Immature natural killer cell (primary cell): ENCODE measurements at regions not wholly inside any gene's neighbourhood (a gene's known extent, or its start where the extent isn't known, plus 50 kb on each side); places are given as distances from the start of the nearest gene placed in this dataset.
"Not testable (repeated sequence)": the region's sequence is repeated elsewhere in the genome, so short reads cannot be mapped to it uniquely, and the experiment has no call there.

Experiments used
- DNase-seq, 3 donors: peaks; one replicate each; pipeline ENCODE4 v3.0.0; 2022; ENCODE audit warnings: mixed read lengths in 1 of 3
- H3K27ac Mint-ChIP-seq, 6 donors: one replicate each; pipeline ENCODE4 v1.8.0; 2020; ENCODE audit warnings: mixed read lengths in 6 of 6, mild to moderate bottlenecking in 5 of 6, inconsistent platforms in 4 of 6, moderate library complexity in 3 of 6
- H3K27me3 Mint-ChIP-seq, 3 donors: one replicate each; pipeline ENCODE4 v1.8.0; 2020 to 2021; ENCODE audit warnings: low read depth in 3 of 3, mild to moderate bottlenecking in 3 of 3, mixed read lengths in 3 of 3, moderate library complexity in 3 of 3, inconsistent platforms in 1 of 3
- H3K36me3 Mint-ChIP-seq, 3 donors: one replicate each; pipeline ENCODE4 v1.8.0; 2020; ENCODE audit warnings: mixed read lengths in 3 of 3, inconsistent platforms in 2 of 3, mild to moderate bottlenecking in 2 of 3
- H3K4me1 Mint-ChIP-seq, 2 donors: one replicate each; pipeline ENCODE4 v1.8.0; 2020; ENCODE audit warnings: inconsistent platforms in 2 of 2, mild to moderate bottlenecking in 2 of 2, mixed read lengths in 2 of 2, moderate library complexity in 1 of 2
- H3K4me3 Mint-ChIP-seq, 5 donors: one replicate each; pipeline ENCODE4 v1.8.0; 2020; ENCODE audit warnings: mild to moderate bottlenecking in 5 of 5, mixed read lengths in 5 of 5, inconsistent platforms in 3 of 5, moderate library complexity in 3 of 5
- H3K9me3 Mint-ChIP-seq, 6 donors: one replicate each; pipeline ENCODE4 v1.8.0; 2020; ENCODE audit warnings: mild to moderate bottlenecking in 6 of 6, mixed read lengths in 6 of 6, inconsistent platforms in 4 of 6, moderate library complexity in 3 of 6

DNA sequence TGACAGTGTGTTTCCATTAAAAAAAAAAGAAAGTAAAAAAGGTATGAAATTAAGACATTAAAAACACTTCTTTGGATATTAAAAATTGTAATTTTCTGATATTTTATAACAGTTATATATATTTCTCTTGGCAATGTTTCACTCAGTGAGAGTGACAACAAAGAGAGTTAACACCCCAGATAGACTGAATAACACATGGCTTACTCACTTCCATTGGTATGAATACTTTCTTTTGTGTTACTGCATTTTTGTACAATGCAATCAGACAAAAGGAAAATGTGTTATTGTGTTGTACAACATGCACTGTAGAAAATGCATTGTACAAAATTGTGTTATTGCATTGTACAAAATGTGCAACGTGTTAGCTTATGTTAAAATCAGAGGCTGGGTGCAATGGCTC, 676.6 kb upstream of the AMELY start:
- not testable (repeated sequence) for H3K36me3 Mint-ChIP-seq, H3K27me3 Mint-ChIP-seq, DNase-seq, H3K9me3 Mint-ChIP-seq, H3K4me3 Mint-ChIP-seq, H3K27ac Mint-ChIP-seq, H3K4me1 Mint-ChIP-seq

DNA sequence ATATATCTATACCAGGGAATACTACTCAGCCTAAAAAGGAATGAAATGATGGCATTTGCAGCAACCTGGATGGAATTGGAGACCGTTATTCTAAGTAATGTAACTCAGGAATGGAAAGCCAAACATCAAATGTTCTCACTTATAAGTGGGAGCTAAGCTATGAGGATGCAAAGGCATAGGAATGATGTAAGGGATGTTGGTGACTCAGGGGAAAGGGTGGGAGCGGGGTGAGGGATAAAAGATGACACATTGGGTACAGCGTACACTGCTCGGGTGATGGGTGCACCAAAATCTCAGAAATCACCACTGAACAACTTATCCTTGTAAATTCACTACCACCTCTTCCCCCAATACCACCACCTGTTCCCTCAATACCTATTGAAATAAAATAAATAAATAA, 651.0 kb upstream of the AMELY start:
- DNase-seq, result no peak
- Mint-ChIP-seq H3K4me3 (no peak overlapping the region), H3K36me3 (no peaks in the 10 kb centered on the region), H3K27ac (no peak overlapping the region), H3K9me3 (no peaks in the 10 kb centered on the region), H3K4me1 (no peaks in the 10 kb centered on the region), H3K27me3 (no peaks in the 10 kb centered on the region)

DNA sequence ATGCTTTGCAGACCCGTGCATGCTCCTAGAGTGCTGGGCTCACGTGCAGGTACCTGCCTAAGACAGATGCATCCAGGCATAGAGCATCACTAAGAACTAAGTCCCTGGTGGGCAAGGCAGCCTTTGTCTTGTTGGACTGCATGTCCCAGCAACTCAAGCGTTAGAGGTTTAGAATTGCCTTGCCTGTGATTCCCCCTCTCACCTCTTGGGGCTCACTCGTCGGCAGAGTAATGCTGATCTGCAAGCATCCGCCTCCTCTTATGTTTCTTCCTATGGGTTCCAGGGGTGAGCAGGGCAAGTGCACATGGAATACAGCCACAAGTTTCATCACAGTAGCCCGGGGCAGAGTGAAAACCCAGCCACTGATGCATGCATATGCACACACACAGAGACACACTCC, 646.1 kb upstream of the AMELY start:
- peaks cover 0 to 2% (median 0%) of the 10 kb centered on the region in 3 donors for H3K27me3 Mint-ChIP-seq
- no peaks in the 10 kb centered on the region for H3K36me3 Mint-ChIP-seq
- no peak overlapping the region for H3K4me3 Mint-ChIP-seq
- no peak for DNase-seq
- H3K27ac Mint-ChIP-seq, result no peak overlapping the region
- no peaks in the 10 kb centered on the region for H3K4me1 Mint-ChIP-seq
- H3K9me3 Mint-ChIP-seq, result no peaks in the 10 kb centered on the region

DNA sequence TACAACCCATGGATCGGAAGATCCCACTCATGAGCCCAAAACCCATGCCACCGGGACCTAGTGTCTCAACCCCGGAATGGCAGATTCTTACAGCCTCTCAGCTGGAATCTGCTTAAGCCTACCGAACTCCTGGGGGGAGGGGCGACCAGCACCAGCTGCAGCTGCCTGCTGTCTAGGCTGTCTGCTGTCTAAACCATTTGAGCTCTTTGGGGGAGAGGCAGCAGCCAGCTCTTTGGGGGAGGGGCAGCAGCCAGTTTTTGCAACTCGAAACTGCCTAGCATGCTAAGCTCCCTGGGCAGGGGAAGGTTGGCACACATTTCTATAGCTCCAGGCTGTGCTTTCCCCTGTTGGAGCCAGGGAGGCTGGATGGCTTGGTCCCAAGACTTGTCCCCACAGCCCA, 643.5 kb upstream of the AMELY start:
- Mint-ChIP-seq H3K27ac (no peak overlapping the region), H3K9me3 (no peaks in the 10 kb centered on the region), H3K4me1 (no peaks in the 10 kb centered on the region), H3K36me3 (no peaks in the 10 kb centered on the region), H3K4me3 (no peak overlapping the region), H3K27me3 (peaks cover 0 to 4% (median 0%) of the 10 kb centered on the region in 3 donors)
- no peak for DNase-seq

DNA sequence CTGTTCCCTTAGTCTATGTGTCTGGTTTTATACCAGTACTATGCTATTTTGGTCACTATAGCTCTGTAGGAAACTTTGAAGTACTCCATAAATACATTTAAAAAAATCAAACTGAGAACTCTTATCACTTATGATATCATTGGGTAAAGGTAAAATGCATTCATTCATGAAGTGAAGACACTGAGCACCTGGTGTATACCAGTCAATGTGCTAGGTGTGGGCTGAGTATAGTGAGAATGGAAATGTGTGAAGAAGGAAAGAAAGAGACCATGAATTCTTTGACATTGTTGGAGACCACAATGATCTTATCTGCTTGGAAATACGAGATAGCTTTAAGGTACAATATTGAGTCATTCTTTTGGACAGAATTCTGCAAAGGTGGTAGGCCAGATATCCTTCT, 633.5 kb upstream of the AMELY start:
- Mint-ChIP-seq H3K27me3 (peaks cover 0 to 1% (median 0%) of the 10 kb centered on the region in 3 donors), H3K9me3 (no peaks in the 10 kb centered on the region), H3K4me3 (no peak overlapping the region), H3K27ac (no peak overlapping the region), H3K4me1 (no peaks in the 10 kb centered on the region), H3K36me3 (no peaks in the 10 kb centered on the region)
- DNase-seq, result no peak

DNA sequence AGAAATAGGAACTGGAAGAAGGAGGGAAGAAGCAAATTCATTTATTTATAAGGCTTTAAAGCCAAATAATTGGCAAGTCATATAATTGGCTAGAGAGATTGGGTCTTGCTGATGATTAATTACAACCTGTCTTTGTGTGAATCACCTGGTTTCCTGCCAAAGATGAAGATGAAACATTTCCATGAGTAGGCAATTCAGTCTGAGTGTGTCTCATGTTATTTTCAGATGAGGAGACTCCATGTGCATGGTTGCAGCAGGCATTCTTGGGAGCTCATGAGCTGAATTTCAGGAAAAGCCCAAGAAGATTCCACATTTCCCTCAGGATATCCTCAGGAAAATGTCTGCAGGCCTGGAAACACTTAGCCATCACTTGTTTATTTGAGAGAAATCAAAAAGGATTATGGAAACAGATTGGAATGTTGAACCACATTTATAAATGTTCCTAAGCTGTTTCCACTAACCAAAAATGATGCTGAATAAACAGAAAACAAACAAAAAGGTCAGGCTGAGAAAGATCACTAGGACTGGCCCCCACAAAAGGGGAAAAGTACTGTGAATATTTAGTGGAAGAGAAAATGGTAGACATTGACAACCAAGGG, 632.7 kb upstream of the AMELY start:
- no peak overlapping the region for H3K4me3 Mint-ChIP-seq
- DNase-seq, result no peak
- H3K9me3 Mint-ChIP-seq, result no peaks in the 10 kb centered on the region
- no peaks in the 10 kb centered on the region for H3K36me3 Mint-ChIP-seq
- no peak overlapping the region for H3K27ac Mint-ChIP-seq
- H3K27me3 Mint-ChIP-seq, result peaks cover 0 to 1% (median 0%) of the 10 kb centered on the region in 3 donors
- no peaks in the 10 kb centered on the region for H3K4me1 Mint-ChIP-seq

DNA sequence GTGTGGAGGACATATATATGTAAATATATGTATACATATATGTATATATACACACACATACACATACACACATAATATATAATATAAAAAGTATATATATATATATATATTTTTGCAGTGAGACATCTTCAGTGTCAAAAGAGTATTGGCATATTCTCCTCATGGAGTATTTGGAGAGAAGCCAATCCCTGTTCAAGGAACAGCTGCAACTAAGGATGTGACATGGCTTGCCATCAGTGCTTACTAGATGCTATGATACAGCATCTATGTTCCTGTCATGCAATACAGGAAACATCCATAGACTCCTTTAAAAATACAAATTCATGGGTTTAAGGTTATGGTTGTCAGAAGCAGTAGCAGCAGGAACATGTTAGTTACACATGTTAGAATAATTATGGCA, 632.0 kb upstream of the AMELY start:
- H3K27ac Mint-ChIP-seq, result no peak overlapping the region
- H3K4me1 Mint-ChIP-seq, result no peaks in the 10 kb centered on the region
- no peak overlapping the region for H3K4me3 Mint-ChIP-seq
- no peaks in the 10 kb centered on the region for H3K36me3 Mint-ChIP-seq
- H3K9me3 Mint-ChIP-seq, result no peaks in the 10 kb centered on the region
- H3K27me3 Mint-ChIP-seq, result peaks cover 0 to 1% (median 0%) of the 10 kb centered on the region in 3 donors
- no peak for DNase-seq

DNA sequence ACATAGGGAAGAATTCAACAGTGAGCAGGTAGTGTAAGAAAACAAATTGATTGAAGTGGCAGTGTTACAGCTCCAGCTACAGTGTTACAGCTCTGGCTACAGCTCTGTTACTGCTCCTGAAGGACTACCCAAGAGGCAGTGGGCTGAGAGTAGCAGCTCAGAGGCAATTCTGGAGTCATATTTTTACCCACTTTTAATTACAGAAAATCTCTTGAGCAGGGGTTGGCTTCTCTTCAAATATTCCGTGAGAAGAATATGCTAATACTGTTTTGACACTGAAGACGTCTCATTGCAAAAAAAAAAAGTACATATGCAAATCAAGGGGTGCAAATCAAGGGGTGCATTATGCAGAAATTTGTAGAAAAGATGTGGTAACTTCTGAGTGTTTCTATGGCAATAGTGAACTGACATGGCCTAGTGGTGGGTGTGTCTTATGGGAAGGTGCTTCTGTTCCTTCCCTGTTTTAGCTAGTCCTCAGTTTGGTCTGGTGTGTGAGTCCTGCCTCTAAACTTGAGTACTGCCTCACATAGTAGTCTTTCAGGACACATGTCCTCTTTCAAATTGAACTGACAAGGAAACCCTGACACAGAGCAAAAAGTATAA, 630.8 kb upstream of the AMELY start:
- DNase-seq, result no peak
- no peak overlapping the region for H3K27ac Mint-ChIP-seq

DNA sequence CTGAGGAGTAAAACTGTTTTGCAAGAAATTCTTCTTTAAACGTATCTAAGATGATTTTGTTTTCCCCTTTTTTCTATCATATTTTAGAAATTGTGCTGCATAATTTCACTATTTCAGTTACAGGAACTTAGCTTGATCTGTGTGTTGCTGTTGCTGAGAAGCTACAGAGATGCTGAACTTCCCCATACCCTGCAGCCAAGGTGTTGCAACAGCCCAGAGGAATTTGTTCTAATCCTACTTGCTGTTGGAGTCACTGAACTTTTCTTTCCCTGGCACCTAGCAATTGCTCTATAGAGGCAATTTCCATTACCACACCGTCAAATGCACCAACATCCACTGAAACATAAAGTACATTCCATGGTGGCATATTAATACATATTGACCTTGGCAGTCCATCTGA, 617.8 kb upstream of the AMELY start:
- Mint-ChIP-seq H3K4me3 (no peak overlapping the region), H3K27me3 (peaks cover 0 to 2% (median 0%) of the 10 kb centered on the region in 3 donors), H3K36me3 (no peaks in the 10 kb centered on the region), H3K9me3 (no peaks in the 10 kb centered on the region), H3K27ac (no peak overlapping the region), H3K4me1 (no peaks in the 10 kb centered on the region)
- DNase-seq, result no peak

More for the DNA sequence above, 630.8 kb upstream of the AMELY start:
- H3K27me3 Mint-ChIP-seq, result peaks cover 0 to 1% (median 0%) of the 10 kb centered on the region in 3 donors
- H3K4me3 Mint-ChIP-seq, result no peak overlapping the region
- H3K4me1 Mint-ChIP-seq, result no peaks in the 10 kb centered on the region
- H3K9me3 Mint-ChIP-seq, result no peaks in the 10 kb centered on the region
- no peaks in the 10 kb centered on the region for H3K36me3 Mint-ChIP-seq

DNA sequence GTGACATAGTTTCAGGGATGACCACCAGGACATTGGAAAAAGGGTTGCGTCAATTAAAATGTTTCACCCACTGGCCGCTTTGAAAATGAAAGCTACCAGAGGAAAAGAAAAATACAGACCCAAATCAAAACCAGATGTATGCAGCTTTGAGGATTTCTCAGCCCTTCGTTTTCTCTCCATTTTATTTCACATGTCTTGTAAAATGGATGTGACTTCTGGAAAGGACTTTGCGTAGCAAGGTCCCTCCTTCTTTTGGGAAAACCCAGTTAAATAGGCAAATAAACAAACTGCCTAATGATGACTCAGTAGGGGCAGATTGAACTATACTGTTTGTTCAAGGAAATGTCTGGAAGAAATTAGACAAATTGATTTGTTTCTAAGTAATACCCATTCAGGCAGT, 616.0 kb upstream of the AMELY start:
- not testable (repeated sequence) for H3K9me3 Mint-ChIP-seq, H3K4me3 Mint-ChIP-seq, H3K36me3 Mint-ChIP-seq, H3K27ac Mint-ChIP-seq, DNase-seq, H3K27me3 Mint-ChIP-seq, H3K4me1 Mint-ChIP-seq

DNA sequence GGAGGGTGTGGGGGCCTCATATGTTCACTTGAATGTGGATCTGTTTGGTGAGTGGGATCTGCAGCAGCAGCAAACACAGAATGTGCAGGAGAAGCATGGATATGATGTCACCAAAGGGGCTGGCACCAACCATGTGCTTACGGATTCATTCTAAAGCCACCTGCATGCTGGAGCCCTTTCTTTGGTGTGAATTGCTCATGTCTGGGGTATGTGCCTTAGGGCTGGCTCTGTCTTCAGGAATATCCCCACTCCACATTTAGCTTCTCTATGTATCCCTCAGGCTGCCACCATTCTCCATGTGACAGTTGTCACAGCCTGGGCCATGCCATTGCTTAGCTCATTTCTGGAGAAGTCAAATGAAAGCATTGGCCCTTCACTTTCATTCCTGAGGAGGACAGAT, 606.8 kb upstream of the AMELY start:
- Mint-ChIP-seq H3K36me3 (no peaks in the 10 kb centered on the region), H3K4me1 (no peaks in the 10 kb centered on the region), H3K4me3 (no peak overlapping the region), H3K9me3 (no peaks in the 10 kb centered on the region), H3K27me3 (peaks cover 0 to 1% (median 0%) of the 10 kb centered on the region in 3 donors), H3K27ac (no peak overlapping the region)
- no peak for DNase-seq

DNA sequence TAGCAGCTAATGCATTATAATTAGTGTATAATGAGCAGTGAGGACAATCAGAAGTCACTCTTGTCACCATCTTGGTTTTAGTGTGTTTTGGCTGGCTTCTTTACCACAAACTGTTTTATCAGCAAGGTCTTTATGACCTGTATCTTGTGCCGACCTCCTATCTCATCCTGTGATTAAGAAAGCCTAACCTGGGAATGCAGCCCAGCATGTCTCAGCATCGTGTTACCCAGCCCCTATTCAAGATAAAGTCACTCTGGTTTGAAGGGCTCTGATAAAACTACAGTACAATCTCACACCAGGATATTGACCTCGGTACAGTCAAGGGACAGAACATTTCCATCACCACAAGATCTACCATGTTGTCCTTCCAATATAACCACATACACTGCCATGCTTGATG, 604.7 kb upstream of the AMELY start:
- Mint-ChIP-seq H3K9me3 (peaks cover 0 to 3% (median 0%) of the 10 kb centered on the region in 6 donors), H3K27me3 (no peaks in the 10 kb centered on the region), H3K4me3 (no peak overlapping the region), H3K4me1 (no peaks in the 10 kb centered on the region), H3K36me3 (no peaks in the 10 kb centered on the region), H3K27ac (no peak overlapping the region)
- no peak for DNase-seq

DNA sequence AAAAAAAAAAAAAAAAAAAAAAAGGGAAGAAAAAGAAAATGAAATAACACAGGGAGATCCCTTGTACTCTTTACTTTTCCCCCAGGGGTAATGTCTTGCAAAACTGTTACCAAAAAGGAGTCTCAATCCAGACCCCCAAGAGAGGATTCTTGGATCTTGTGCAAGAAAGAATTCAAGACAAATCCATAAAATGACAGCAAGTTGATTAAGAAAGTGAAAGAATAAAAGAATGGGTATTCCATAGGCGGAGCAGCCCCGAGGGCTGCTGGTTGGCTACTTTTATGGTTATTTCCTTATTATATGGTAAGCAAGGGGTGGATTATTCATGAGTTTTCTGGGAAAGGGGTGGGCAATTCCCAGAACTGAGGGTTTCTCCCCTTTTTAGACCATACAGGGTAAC, 604.3 kb upstream of the AMELY start:
- Mint-ChIP-seq H3K27me3 (no peaks in the 10 kb centered on the region), H3K36me3 (no peaks in the 10 kb centered on the region), H3K4me1 (no peaks in the 10 kb centered on the region), H3K9me3 (peaks cover 0 to 3% (median 0%) of the 10 kb centered on the region in 6 donors), H3K27ac (no peak overlapping the region), H3K4me3 (no peak overlapping the region)
- DNase-seq, result no peak

DNA sequence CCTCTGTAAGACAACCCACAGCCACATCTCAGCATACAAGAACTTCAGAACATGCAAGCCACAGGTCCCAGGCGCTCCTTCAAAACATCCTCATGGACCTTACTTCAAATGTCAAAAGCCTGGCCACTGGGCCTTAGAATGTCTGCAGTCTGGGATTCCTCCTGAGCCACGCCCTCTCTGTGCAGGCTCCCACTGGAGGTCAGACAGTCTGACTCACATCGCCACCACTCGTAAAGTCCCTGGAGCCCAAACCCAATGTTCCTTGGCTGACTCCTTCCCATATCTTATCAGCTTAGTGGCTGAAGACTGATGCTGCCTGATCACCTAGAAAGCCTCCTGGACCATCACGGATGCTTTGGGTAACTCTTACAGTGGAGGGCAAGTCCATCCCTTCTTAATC, 591.3 kb upstream of the AMELY start:
- peaks cover 0 to 11% (median 0%) of the 10 kb centered on the region in 3 donors for H3K36me3 Mint-ChIP-seq
- H3K27me3 Mint-ChIP-seq, result peaks cover 0 to 3% (median 0%) of the 10 kb centered on the region in 3 donors
- DNase-seq, result no peak
- no peak overlapping the region for H3K4me3 Mint-ChIP-seq
- H3K27ac Mint-ChIP-seq, result no peak overlapping the region
- peaks cover 0 to 8% (median 0%) of the 10 kb centered on the region in 6 donors for H3K9me3 Mint-ChIP-seq
- no peaks in the 10 kb centered on the region for H3K4me1 Mint-ChIP-seq

DNA sequence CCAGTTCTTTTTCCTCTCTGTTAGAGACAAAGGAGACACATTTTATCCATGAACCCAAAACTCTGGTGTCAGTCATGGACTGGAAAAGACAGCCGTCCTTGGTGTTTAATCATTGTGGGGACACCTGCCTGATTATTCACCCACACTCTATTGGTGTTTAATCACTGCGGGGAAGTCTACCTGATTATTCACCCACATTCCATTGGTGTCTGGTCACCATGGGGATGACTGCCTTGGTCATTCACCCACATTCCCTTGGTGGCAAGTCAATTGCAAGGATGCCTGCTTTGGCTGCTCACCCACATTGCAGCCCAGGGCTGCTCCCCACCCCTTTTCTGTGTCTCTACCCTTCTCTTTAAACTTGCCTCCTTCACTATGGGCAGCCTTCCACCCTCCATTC, 589.7 kb upstream of the AMELY start:
- H3K9me3 Mint-ChIP-seq, result peaks cover 0 to 8% (median 0%) of the 10 kb centered on the region in 6 donors
- H3K27ac Mint-ChIP-seq, result no peak overlapping the region
- no peaks in the 10 kb centered on the region for H3K4me1 Mint-ChIP-seq
- DNase-seq, result no peak
- H3K36me3 Mint-ChIP-seq, result peaks cover 0 to 9% (median 0%) of the 10 kb centered on the region in 3 donors
- peaks cover 0 to 3% (median 0%) of the 10 kb centered on the region in 3 donors for H3K27me3 Mint-ChIP-seq
- H3K4me3 Mint-ChIP-seq, result no peak overlapping the region
